ENCODE measurements at regions not wholly inside any gene's neighbourhood (a gene's known extent, or its start where the extent isn't known, plus 50 kb on each side); places are given as distances from the start of the nearest gene placed in this dataset.

DNA sequence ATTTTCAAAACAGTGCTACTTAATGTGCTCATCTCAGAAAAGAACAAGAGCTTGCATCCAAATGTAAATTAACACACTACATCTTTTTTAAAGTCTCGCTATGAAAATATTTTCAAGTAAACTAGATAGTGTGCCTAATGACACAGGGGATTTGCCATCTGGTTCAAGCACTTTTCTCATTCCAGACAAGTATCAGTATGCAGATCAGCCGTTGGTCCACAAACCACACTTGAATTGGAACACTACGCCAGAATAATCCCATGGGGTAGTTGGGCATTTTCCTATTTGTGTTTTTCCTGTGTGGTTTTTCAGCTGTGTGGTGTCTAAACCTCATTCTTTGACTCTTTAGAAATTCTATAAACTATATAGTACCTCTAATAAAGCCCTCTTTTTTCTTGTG lies 256.2 kb downstream of the EPHA7 start:
- Histone ChIP-seq H3K4me2 (ENCODE audit: insufficient read depth, insufficient read length, low read length) (no peak overlapping the region), H3K4ac (ENCODE audit: low read depth, low read length) (no peak overlapping the region), H3K9me3 (ENCODE audit: control insufficient read depth, low read depth, low read length) (no peaks in the 10 kb centered on the region), H2BK12ac (ENCODE audit: insufficient read length, low read depth, low read length) (no peak overlapping the region), H3K14ac (ENCODE audit: insufficient read depth, low read length) (no peak overlapping the region), H3K56ac (ENCODE audit: insufficient read length, low read depth, low read length) (no peak overlapping the region), H3K4me1 (ENCODE audit: insufficient read depth, low read length) (no peaks in the 10 kb centered on the region), H3T11ph (ENCODE audit: low read length) (no peak overlapping the region), H2AFZ (ENCODE audit: low read length) (no peak overlapping the region), H3K79me1 (ENCODE audit: insufficient read depth, low read depth, low read length, poor library complexity, severe bottlenecking) (no peaks in the 10 kb centered on the region), H3K27me3 (ENCODE audit: insufficient read depth, low read length) (no peaks in the 10 kb centered on the region), H2BK15ac (ENCODE audit: low read depth, low read length) (no peak overlapping the region), H3K27ac (ENCODE audit: insufficient read length, low read depth, low read length) (no peak overlapping the region), H4K5ac (ENCODE audit: insufficient read length, low read depth, low read length) (no peak overlapping the region), H2BK5ac (ENCODE audit: insufficient read length, low read length) (no peak overlapping the region), H4K91ac (ENCODE audit: insufficient read length, low read depth, low read length) (no peak overlapping the region), H2BK120ac (ENCODE audit: low read depth, low read length, poor library complexity, severe bottlenecking) (no peak overlapping the region), H4K20me1 (ENCODE audit: control insufficient read depth, insufficient read depth, insufficient read length) (no peaks in the 10 kb centered on the region), H2BK20ac (ENCODE audit: low read depth, low read length, poor library complexity, severe bottlenecking) (no peak overlapping the region), H3K79me2 (ENCODE audit: insufficient read depth, low read length) (no peaks in the 10 kb centered on the region), H3K23me2 (ENCODE audit: insufficient read length, low read depth, low read length, poor library complexity, severe bottlenecking) (no peaks in the 10 kb centered on the region), H3K23ac (ENCODE audit: insufficient read length, low read depth, low read length) (no peak overlapping the region), H4K8ac (replicated peaks; ENCODE audit: insufficient read length, low read depth, low read length) (no peak overlapping the region), H2AK5ac (ENCODE audit: insufficient read length, low read length) (no peak overlapping the region), H3K18ac (ENCODE audit: insufficient read length, low read depth, low read length) (no peak overlapping the region), H3K9ac (ENCODE audit: extremely low read depth, insufficient read length, low read length) (no peak overlapping the region)
- WGBS (ENCODE audit: extremely low coverage, insufficient read length, low lambda C conversion rate), result no CpG with 5 or more reads among the region's 3 CpGs
- no peak for DNase-seq
- Mint-ChIP-seq H3K36me3 (ENCODE audit: insufficient read depth in 1 of 3, low read depth in 3 of 3) (peaks cover 0 to 8% (median 2%) of the 10 kb centered on the region in 3 experiments; a peak in 4 of 7 replicates), H3K9me3 (peaks cover 7 to 8% of the 10 kb centered on the region in 2 experiments; a peak in 3 of 5 replicates), H3K4me3 (no peak overlapping the region), H3K4me1 (peaks cover 0 to 7% of the 10 kb centered on the region in 2 experiments; a peak in 1 of 4 replicates), H3K27me3 (ENCODE audit: low read depth) (no peaks in the 10 kb centered on the region), H3K27ac (no peak overlapping the region)
- no peak for TF ChIP-seq CTCF (conservative IDR thresholded peaks at IDR 0.05)

All from H9 (cell line).